ENCODE measurements at regions not wholly inside any gene's neighbourhood (a gene's known extent, or its start where the extent isn't known, plus 50 kb on each side); places are given as distances from the start of the nearest gene placed in this dataset.

- intact Hi-C loops (cut with DNase I), result no loop called here
- WGBS, 3 donors, result 63 to 71% (median 65%) methylated on average over 3 of the region's 3 CpGs
- no peaks in the 10 kb centered on the region for H3K4me1 ChIP-seq
Observed at GRCh38 chr1:112304612-112305011, 91.4 kb upstream of the CTTNBP2NL start.

DNA sequence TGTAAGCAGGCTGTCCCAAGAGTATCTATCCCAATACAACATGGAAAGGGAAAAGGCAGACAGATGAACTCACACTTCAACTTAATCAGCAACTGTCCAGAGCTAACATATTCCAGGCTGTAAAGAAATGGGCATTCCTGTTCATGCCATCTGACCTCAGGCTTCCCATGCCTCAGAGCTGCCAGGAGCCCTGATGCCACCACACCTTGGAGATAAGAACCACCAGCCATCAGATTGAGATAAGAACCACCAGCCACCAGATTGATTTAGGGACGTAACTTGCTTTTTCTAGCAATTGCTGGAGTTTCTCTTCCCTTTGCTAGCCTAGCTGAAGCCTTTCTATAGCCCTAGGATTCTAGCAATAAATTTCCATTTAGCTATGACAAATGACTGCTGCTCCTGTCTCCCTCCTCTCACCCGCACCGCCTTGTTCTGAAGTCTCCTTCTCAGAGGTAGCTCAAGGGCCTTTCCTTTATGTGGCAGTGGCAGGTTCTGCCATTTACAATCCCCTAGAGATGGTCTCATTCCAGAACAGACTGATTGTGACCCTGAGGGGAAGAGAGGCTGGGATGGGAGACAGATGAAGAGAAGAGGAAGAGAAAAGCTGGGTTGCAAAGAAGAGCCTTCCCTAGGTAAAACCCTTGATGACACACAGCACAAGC is 88.0 kb upstream of the CTTNBP2NL start:
- DNase-seq, result no peak
- Histone ChIP-seq H3K36me3 (ENCODE audit: insufficient read depth in 1 of 2, low read depth in 1 of 2) (no peaks in the 10 kb centered on the region), H3K27ac (no peak overlapping the region), H3K4me1 (no peaks in the 10 kb centered on the region), H3K9me3 (no peaks in the 10 kb centered on the region), H3K4me3 (no peak overlapping the region), H3K27me3 (ENCODE audit: insufficient read depth in 3 of 3, low read length in 2 of 3) (peaks cover 0 to 7% (median 2%) of the 10 kb centered on the region in 3 donors)
- intact Hi-C loops (cut with DNase I), result no loop called here
- 88 to 94% (median 92%) methylated on average over 3 of the region's 3 CpGs for WGBS, 3 donors
- ATAC-seq, result no peak
- no peak for TF ChIP-seq CTCF (IDR thresholded peaks at IDR 0.05)

More at GRCh38 chr1:112304612-112305011, 91.4 kb upstream of the CTTNBP2NL start:
- Histone ChIP-seq H3K36me3 (ENCODE audit: insufficient read depth in 1 of 2, low read depth in 1 of 2) (no peaks in the 10 kb centered on the region), H3K27me3 (ENCODE audit: insufficient read depth in 3 of 3, low read length in 2 of 3) (peaks cover 0 to 2% (median 0%) of the 10 kb centered on the region in 3 donors), H3K4me3 (no peak overlapping the region), H3K27ac (no peak overlapping the region), H3K9me3 (no peaks in the 10 kb centered on the region)
- TF ChIP-seq CTCF (IDR thresholded peaks at IDR 0.05), result no peak
- ATAC-seq (no peak), DNase-seq (no peak)

GRCh38 chr1:112308716-112309115 is 87.3 kb upstream of the CTTNBP2NL start:
- WGBS, 3 donors, result 51 to 59% (median 56%) methylated on average over 5 of the region's 5 CpGs

GRCh38 chr1:112309499-112309898 is 86.5 kb upstream of the CTTNBP2NL start:
- H3K9me3 ChIP-seq, result no peaks in the 10 kb centered on the region
- H3K4me1 ChIP-seq, result no peaks in the 10 kb centered on the region
- no peak for TF ChIP-seq CTCF (IDR thresholded peaks at IDR 0.05)
- 54 to 60% (median 55%) methylated on average over 5 of the region's 5 CpGs for WGBS, 3 donors
- peaks cover 0 to 7% (median 2%) of the 10 kb centered on the region in 3 donors for H3K27me3 ChIP-seq (ENCODE audit: insufficient read depth in 3 of 3, low read length in 2 of 3)
- no peak for ATAC-seq
- intact Hi-C loops (cut with DNase I), result no loop called here
- no peak for DNase-seq
- no peaks in the 10 kb centered on the region for H3K36me3 ChIP-seq (ENCODE audit: insufficient read depth in 1 of 2, low read depth in 1 of 2)
- no peak overlapping the region for H3K4me3 ChIP-seq
- no peak overlapping the region for H3K27ac ChIP-seq

More at GRCh38 chr1:112308716-112309115, 87.3 kb upstream of the CTTNBP2NL start:
- Histone ChIP-seq H3K27ac (no peak overlapping the region), H3K27me3 (ENCODE audit: insufficient read depth in 3 of 3, low read length in 2 of 3) (peaks cover 0 to 7% (median 2%) of the 10 kb centered on the region in 3 donors), H3K4me1 (no peaks in the 10 kb centered on the region), H3K36me3 (ENCODE audit: insufficient read depth in 1 of 2, low read depth in 1 of 2) (no peaks in the 10 kb centered on the region), H3K9me3 (no peaks in the 10 kb centered on the region), H3K4me3 (no peak overlapping the region)
- ATAC-seq (no peak), DNase-seq (no peak)
- no peak for TF ChIP-seq CTCF (IDR thresholded peaks at IDR 0.05)
- intact Hi-C loops (cut with DNase I), result no loop called here

GRCh38 chr1:112312315-112312714 is 83.7 kb upstream of the CTTNBP2NL start:
- H3K36me3 ChIP-seq (ENCODE audit: insufficient read depth in 1 of 2, low read depth in 1 of 2), result no peaks in the 10 kb centered on the region
- no peak overlapping the region for H3K27ac ChIP-seq
- no peaks in the 10 kb centered on the region for H3K9me3 ChIP-seq
- H3K4me3 ChIP-seq, result no peak overlapping the region
- peaks cover 0 to 7% (median 2%) of the 10 kb centered on the region in 3 donors for H3K27me3 ChIP-seq (ENCODE audit: insufficient read depth in 3 of 3, low read length in 2 of 3)
- intact Hi-C loops (cut with DNase I), result no loop called here
- no peak for DNase-seq
- no peaks in the 10 kb centered on the region for H3K4me1 ChIP-seq
- TF ChIP-seq CTCF (IDR thresholded peaks at IDR 0.05), result no peak
- no peak for ATAC-seq
- WGBS, 3 donors, result 16 to 38% (median 19%) methylated on average over 5 of the region's 5 CpGs
